AG10803 (cell line): ENCODE measurements at regions not wholly inside any gene's neighbourhood (a gene's known extent, or its start where the extent isn't known, plus 50 kb on each side); places are given as distances from the start of the nearest gene placed in this dataset.

ENCODE experiments used
- DNase-seq: peaks from one replicate; pipeline ENCODE4 v3.0.0; 2010; ENCODE audit warnings: low read depth
- H3K4me3 ChIP-seq: 2 replicates; pipeline ENCODE4 v1.5.1; 2011; ENCODE audit warnings: mild to moderate bottlenecking, low read length, control low read depth
- TF ChIP-seq, protein P1 (sequence below): conservative IDR thresholded peaks from 2 replicates; pipeline ENCODE4 v1.5.1; 2011; ENCODE audit warnings: mild to moderate bottlenecking, low read length, control low read depth, inconsistent platforms

DNA sequence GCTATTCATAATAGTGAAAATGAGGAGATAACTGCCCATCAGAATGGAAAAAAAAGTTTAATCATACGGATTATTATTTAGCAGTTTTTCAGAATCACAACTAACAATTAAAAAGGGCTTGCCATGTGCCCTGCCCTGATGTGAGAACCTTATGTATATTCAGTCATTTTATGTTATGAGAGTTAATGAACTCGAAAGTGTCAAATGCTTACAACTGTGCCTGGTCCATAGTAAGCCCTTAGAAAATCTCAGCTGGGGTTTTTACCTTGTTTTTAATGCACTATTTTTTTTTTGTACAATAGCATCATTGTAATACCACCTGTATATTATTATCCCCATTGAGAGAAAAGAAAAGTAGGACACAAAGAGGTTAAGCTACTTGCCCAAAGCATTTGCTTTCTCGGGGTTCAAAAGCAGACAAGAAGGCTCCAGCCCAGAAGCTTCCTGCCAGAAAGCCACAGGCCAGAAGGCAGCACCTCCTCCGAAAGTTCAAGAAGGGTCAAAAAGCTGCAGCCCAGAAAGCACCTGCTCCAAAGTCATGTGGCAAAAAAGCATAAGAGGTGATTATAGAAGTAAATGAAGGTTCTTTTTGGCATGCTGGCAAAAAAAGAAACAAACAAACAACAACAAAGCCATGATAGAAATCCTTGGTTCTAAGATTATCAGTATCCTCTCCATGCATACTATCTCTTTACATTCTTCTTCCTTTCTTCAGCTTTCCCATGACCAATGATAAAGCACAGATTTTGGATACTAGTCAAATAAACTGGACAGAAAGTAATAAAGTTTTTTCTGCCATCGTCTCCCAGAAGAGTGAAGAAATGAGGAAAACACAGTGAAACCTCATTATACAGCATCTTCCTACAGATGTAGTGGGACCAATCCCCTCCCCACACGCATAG is 59.1 kb upstream of the NAP1L1 start:
- no peak for DNase-seq
- TF ChIP-seq, protein P1, sequence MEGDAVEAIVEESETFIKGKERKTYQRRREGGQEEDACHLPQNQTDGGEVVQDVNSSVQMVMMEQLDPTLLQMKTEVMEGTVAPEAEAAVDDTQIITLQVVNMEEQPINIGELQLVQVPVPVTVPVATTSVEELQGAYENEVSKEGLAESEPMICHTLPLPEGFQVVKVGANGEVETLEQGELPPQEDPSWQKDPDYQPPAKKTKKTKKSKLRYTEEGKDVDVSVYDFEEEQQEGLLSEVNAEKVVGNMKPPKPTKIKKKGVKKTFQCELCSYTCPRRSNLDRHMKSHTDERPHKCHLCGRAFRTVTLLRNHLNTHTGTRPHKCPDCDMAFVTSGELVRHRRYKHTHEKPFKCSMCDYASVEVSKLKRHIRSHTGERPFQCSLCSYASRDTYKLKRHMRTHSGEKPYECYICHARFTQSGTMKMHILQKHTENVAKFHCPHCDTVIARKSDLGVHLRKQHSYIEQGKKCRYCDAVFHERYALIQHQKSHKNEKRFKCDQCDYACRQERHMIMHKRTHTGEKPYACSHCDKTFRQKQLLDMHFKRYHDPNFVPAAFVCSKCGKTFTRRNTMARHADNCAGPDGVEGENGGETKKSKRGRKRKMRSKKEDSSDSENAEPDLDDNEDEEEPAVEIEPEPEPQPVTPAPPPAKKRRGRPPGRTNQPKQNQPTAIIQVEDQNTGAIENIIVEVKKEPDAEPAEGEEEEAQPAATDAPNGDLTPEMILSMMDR = no peak
- H3K4me3 ChIP-seq = no peak overlapping the region

DNA sequence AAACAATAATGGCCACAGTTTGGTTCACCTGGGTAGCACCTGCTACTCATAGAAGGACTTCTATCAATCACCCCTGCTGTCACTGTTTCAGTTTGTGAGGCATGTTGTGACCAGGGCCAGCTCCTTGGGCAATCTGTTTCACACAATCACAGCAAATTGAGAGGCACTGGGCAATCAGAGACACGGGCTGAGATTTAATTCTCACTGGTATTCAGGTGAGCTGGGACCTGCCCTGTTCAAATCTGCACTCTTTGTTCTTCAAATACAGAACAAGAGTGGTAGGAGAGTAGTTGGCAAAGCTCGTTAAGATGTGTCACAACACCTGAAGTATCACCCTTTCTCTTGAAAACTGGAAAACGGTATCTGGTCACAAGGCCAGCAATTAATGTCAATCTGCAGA is 57.8 kb upstream of the NAP1L1 start:
- TF ChIP-seq, protein P1 = no peak
- no peak for DNase-seq
- no peak overlapping the region for H3K4me3 ChIP-seq

DNA sequence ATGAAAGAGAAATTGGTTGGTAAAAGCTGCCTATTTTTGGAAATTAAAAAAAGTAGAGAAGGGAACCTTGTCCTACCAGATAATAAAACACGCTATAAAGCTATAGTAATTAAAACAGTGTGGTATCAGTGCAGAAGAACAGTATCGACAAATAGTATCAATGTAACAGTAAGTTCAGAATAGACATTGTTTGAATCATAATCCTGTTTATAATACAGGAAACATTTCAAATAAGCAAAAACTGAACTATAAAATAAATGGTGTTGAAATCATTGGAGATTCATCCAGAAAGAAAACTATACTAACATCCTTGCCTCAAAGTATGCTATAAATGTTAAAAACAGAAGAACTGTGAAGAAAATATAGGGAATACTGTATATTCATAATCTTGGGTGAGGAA is 54.2 kb upstream of the NAP1L1 start:
- no peak for DNase-seq
- TF ChIP-seq, protein P1 = no peak
- no peak overlapping the region for H3K4me3 ChIP-seq

DNA sequence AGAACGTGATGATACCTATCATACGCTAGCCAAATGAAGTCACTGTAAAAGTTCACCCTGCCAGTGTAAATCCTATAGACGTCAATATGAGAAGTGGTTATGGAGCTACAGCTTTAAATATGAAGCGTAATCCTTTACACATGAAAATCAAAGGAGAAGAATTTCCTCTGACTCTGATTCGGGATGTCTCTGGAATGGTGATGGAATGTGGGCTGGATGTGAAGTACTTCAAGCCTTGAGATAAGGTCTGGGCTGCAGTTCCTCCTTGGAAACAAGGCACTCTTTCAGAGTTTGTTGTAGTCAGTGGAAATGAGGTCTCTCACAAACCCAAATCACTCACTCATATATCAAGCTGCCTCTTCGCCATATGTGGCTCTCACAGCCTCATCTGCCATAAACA is 53.1 kb upstream of the NAP1L1 start:
- TF ChIP-seq, protein P1 = no peak
- H3K4me3 ChIP-seq = no peak overlapping the region
- peak; percentile 75 for DNase-seq

DNA sequence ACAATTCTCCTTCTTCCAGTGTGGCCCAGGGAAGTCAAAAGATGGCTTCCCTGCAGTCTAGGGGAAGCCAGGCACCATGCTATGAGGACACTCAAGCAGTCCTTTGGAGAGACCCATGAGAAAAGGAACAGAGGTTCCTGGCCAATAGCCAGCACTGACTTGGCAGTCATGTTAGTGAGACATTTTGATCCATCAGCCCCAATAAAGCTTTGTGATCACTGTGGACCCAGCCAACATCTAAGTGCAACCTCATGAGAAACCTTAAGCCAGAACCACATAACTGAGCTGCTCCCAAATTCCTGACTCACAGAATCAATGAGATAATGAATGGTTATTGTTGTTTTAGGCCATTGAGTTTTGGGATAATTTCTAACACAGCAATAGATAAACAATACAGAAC is 51.0 kb upstream of the NAP1L1 start:
- TF ChIP-seq, protein P1 = no peak
- DNase-seq = peak; percentile 22
- H3K4me3 ChIP-seq = no peak overlapping the region
